MCF 10A (cell line): ENCODE measurements at regions not wholly inside any gene's neighbourhood (a gene's known extent, or its start where the extent isn't known, plus 50 kb on each side); places are given as distances from the start of the nearest gene placed in this dataset.

Experiments
- BruUV-seq: library from RNA; stranded (reverse); fragments of 400-500 nt; replicated peaks from 2 replicates; lab custom pipeline; 2021; lab: Mats Ljungman, UMichigan
- CTCF ChIA-PET: fragments of 300-600 bp; sonication (Branson Sonifier 250); formaldehyde crosslinking; extraction: SDS; loops from one replicate; lab custom pipeline; 2021; ENCODE audit warnings: antibody characterized with exemption, inconsistent platforms; lab: Yijun Ruan, JAX
- POLR2A ChIA-PET: fragments of 300-600, 350-650 bp; sonication (Branson Sonifier 250); formaldehyde crosslinking; extraction: SDS; loops from one replicate; lab custom pipeline; 2020; ENCODE audit warnings: antibody characterized with exemption, inconsistent platforms; lab: Yijun Ruan, JAX
- DNase-seq: peaks from one replicate; pipeline ENCODE4 v3.0.0-alpha.2; 2018; ENCODE audit not compliant: unreplicated experiment
- H3K27ac Mint-ChIP-seq: one replicate; pipeline ENCODE4 v1.8.0; 2022; ENCODE audit warnings: mild to moderate bottlenecking, low read depth, mixed read lengths; ENCODE audit not compliant: unreplicated experiment
- H3K27me3 Mint-ChIP-seq: one replicate; pipeline ENCODE4 v1.8.0; 2022; ENCODE audit warnings: mixed read lengths; ENCODE audit not compliant: insufficient read depth, unreplicated experiment
- H3K36me3 Mint-ChIP-seq: one replicate; pipeline ENCODE4 v1.8.0; 2022; ENCODE audit warnings: mild to moderate bottlenecking, moderate library complexity, mixed read lengths; ENCODE audit not compliant: insufficient read depth, unreplicated experiment
- H3K4me1 Mint-ChIP-seq: one replicate; pipeline ENCODE4 v1.8.0; 2022; ENCODE audit warnings: mixed read lengths; ENCODE audit not compliant: insufficient read depth, unreplicated experiment
- H3K4me3 Mint-ChIP-seq: one replicate; pipeline ENCODE4 v1.8.0; 2022; ENCODE audit warnings: mild to moderate bottlenecking, moderate library complexity, mixed read lengths; ENCODE audit not compliant: unreplicated experiment
- H3K9me3 Mint-ChIP-seq: one replicate; pipeline ENCODE4 v1.8.0; 2022; ENCODE audit warnings: mixed read lengths; ENCODE audit not compliant: unreplicated experiment
- intact Hi-C: fragments of 100-400 bp; cut with micrococcal nuclease; formaldehyde crosslinking; loops from 2 replicates; pipeline ENCODE4 v1.14.1; 2022
- TF ChIP-seq, protein P1 (sequence below): fragments of 200-600 bp; IDR thresholded peaks from one replicate; pipeline ENCODE4 v1.8.0; 2022; ENCODE audit warnings: antibody characterized with exemption, mild to moderate bottlenecking; ENCODE audit not compliant: unreplicated experiment

DNA sequence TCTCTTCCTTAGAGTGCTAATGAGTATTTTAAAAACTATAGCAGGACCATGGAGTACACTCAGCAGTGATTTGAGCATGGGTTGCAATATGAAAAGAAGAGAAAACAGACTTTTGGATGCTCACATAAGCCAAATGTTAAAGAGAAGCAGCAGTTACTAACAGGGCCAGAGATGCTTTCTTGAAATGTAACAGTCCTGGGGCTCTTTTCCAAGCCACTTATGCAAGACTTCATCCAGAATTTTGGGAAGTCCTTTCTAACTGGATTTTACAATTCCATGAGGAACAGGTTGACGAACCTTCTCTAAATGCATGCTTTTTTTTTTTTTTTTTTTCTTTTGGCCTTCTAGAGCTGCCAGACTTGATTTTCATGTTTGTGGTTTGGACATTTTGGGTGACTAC, 282.0 kb downstream of the SEC23IP start:
- Mint-ChIP-seq H3K27me3 (peaks cover 55% of the 10 kb centered on the region), H3K36me3 (peaks cover 4% of the 10 kb centered on the region), H3K4me1 (no peaks in the 10 kb centered on the region), H3K27ac (no peak overlapping the region), H3K4me3 (no peak overlapping the region), H3K9me3 (no peaks in the 10 kb centered on the region)
- TF ChIP-seq, protein P1, sequence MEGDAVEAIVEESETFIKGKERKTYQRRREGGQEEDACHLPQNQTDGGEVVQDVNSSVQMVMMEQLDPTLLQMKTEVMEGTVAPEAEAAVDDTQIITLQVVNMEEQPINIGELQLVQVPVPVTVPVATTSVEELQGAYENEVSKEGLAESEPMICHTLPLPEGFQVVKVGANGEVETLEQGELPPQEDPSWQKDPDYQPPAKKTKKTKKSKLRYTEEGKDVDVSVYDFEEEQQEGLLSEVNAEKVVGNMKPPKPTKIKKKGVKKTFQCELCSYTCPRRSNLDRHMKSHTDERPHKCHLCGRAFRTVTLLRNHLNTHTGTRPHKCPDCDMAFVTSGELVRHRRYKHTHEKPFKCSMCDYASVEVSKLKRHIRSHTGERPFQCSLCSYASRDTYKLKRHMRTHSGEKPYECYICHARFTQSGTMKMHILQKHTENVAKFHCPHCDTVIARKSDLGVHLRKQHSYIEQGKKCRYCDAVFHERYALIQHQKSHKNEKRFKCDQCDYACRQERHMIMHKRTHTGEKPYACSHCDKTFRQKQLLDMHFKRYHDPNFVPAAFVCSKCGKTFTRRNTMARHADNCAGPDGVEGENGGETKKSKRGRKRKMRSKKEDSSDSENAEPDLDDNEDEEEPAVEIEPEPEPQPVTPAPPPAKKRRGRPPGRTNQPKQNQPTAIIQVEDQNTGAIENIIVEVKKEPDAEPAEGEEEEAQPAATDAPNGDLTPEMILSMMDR: no peak
- no TSS peak for BruUV-seq
- ChIA-PET CTCF (interaction anchor here (1.0 kb wide), 1 partner anchor 10 kb away, joined by 3 read pairs; no protein-coding TSS in a partner anchor), POLR2A (no interaction called here)
- DNase-seq: no peak
- intact Hi-C loops: no loop called here

DNA sequence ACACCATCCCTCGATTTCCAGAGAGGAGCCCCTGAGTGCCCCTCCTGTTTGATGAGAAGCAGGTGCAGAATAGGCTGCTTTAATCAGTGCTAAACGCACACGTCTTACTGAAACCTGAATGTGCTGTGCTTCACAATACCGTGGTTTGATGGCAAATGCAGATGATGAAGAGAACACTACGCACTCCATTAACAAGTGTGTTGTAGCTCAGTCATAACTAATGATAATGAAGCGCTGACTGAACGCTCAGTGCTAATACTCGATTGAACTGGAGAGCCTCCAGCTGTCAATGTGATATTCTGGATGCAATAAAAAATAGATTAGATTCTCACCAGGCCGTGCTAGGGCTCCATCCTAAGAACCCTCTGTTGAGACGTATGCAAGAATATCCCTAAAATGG, 279.7 kb upstream of the PLPP4 start:
- peaks cover 42% of the 10 kb centered on the region for H3K27me3 Mint-ChIP-seq
- no peaks in the 10 kb centered on the region for H3K4me1 Mint-ChIP-seq
- POLR2A ChIA-PET: no interaction called here
- DNase-seq: no peak
- TF ChIP-seq, protein P1: no peak
- no peak overlapping the region for H3K27ac Mint-ChIP-seq
- H3K36me3 Mint-ChIP-seq: peaks cover 4% of the 10 kb centered on the region
- CTCF ChIA-PET: no interaction called here
- intact Hi-C loops: no loop called here
- H3K9me3 Mint-ChIP-seq: no peaks in the 10 kb centered on the region
- no peak overlapping the region for H3K4me3 Mint-ChIP-seq
- no TSS peak for BruUV-seq

DNA sequence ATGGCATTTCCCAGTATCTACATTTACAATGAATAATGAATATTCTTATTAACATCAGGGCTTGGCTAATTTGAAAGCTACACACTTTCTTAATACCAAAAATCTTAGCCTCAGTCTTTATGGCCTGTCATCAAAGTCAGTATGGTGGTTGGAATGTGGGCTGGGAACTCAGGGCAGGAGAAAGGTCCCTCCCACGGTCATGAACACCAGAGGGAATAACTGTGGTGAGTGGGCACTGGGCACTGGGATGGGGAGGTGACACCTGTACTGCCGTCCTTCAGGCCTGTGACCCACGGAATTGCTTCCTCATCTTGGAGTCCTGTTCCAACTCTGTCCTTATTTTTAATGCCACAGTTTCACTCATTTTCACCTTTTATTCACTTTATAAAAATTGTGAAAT, 276.9 kb upstream of the PLPP4 start:
- DNase-seq: no peak

DNA sequence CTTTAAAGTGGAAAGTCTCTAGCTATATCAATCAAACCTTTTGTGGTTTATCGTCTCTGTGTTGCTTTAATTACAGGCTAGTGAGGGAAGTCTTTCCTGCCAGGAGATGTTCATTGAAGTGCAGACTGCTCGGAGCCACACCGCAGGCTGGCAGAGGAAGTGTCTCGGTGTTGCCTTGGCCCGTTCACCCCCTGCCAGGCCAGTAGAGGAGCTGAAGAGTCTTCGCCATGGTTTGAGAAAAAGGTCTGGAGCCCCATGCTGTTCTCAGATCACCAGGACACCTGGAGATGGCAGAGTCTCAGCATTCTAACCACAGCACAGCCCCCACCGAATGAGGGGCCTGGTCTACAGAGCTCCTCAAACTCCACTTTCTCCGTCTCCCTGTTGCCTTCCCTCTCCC, 275.9 kb upstream of the PLPP4 start:
- no peaks in the 10 kb centered on the region for H3K9me3 Mint-ChIP-seq
- peaks cover 22% of the 10 kb centered on the region for H3K27me3 Mint-ChIP-seq
- no peaks in the 10 kb centered on the region for H3K4me1 Mint-ChIP-seq
- intact Hi-C loops: no loop called here
- H3K4me3 Mint-ChIP-seq: no peak overlapping the region
- no TSS peak for BruUV-seq
- ChIA-PET CTCF (no interaction called here), POLR2A (interaction anchor here (1.3 kb wide), 1 partner anchor 16 kb away, joined by 7 read pairs; no protein-coding TSS in a partner anchor)
- TF ChIP-seq, protein P1: no peak
- no peak for DNase-seq
- H3K36me3 Mint-ChIP-seq: peaks cover 4% of the 10 kb centered on the region
- H3K27ac Mint-ChIP-seq: no peak overlapping the region

More for the DNA sequence above, 276.9 kb upstream of the PLPP4 start:
- H3K27ac Mint-ChIP-seq: no peak overlapping the region
- no peaks in the 10 kb centered on the region for H3K4me1 Mint-ChIP-seq
- peaks cover 22% of the 10 kb centered on the region for H3K27me3 Mint-ChIP-seq
- no TSS peak for BruUV-seq
- TF ChIP-seq, protein P1: no peak
- CTCF ChIA-PET: no interaction called here
- intact Hi-C loops: no loop called here
- POLR2A ChIA-PET: interaction anchor here (1.3 kb wide), 1 partner anchor 15 kb away, joined by 7 read pairs; no protein-coding TSS in a partner anchor
- peaks cover 4% of the 10 kb centered on the region for H3K36me3 Mint-ChIP-seq
- no peak overlapping the region for H3K4me3 Mint-ChIP-seq
- no peaks in the 10 kb centered on the region for H3K9me3 Mint-ChIP-seq
